Testis (tissue), 2 donors: ENCODE measurements at regions not wholly inside any gene's neighbourhood (a gene's known extent, or its start where the extent isn't known, plus 50 kb on each side); places are given as distances from the start of the nearest gene placed in this dataset.

Experiments used
- DNase-seq: peaks from one replicate; pipeline ENCODE4 v3.0.0-alpha.2; 2019
- H3K27ac ChIP-seq, 2 donors: fragments of 200-600 bp; sonication (generic); one replicate each; pipeline ENCODE4 v1.5.1; 2019
- H3K27me3 ChIP-seq: fragments of 200-600 bp; sonication (generic); one replicate; pipeline ENCODE4 v1.5.1; 2019
- H3K36me3 ChIP-seq: fragments of 200-600 bp; sonication (generic); one replicate; pipeline ENCODE4 v1.5.1; 2017; ENCODE audit warnings: low read depth; ENCODE audit errors: missing control alignments
- H3K4me1 ChIP-seq: fragments of 200-600 bp; sonication (generic); one replicate; pipeline ENCODE4 v1.5.1; 2019
- H3K4me3 ChIP-seq, 2 donors: fragments of 200-600 bp; sonication (generic); one replicate each; pipeline ENCODE4 v1.5.1; 2017 to 2019
- H3K9me3 ChIP-seq: fragments of 200-600 bp; sonication (generic); one replicate; pipeline ENCODE4 v1.5.1; 2017
- POLR2A ChIP-seq: fragments of 450-650 bp; IDR thresholded peaks from one replicate; pipeline ENCODE4 v1.6.1; 2017; ENCODE audit warnings: antibody characterized with exemption, mild to moderate bottlenecking, moderate library complexity
- WGBS, 2 donors: methylation state at CpG; one replicate each; pipeline ENCODE4 v1.1.5; 2018; 5-methylcytosine and 5-hydroxymethylcytosine counted together
- intact Hi-C: fragments of 100-400 bp; cut with DNase I; formaldehyde crosslinking; loops from one replicate; pipeline ENCODE4 v1.15.1; 2023; ENCODE audit warnings: low total_unique reads
- TF ChIP-seq, protein P1 (sequence below), 3 experiments: fragments of 450-650 bp in 2 of 3; fragments of 200-600 bp in 1 of 3; sonication (generic) in 1 of 3; IDR thresholded peaks; one replicate each; pipeline ENCODE4 v1.5.1; 2016 to 2019; ENCODE audit warnings: antibody characterized with exemption in 3 of 3, mild to moderate bottlenecking in 2 of 3, moderate library complexity in 1 of 3

DNA sequence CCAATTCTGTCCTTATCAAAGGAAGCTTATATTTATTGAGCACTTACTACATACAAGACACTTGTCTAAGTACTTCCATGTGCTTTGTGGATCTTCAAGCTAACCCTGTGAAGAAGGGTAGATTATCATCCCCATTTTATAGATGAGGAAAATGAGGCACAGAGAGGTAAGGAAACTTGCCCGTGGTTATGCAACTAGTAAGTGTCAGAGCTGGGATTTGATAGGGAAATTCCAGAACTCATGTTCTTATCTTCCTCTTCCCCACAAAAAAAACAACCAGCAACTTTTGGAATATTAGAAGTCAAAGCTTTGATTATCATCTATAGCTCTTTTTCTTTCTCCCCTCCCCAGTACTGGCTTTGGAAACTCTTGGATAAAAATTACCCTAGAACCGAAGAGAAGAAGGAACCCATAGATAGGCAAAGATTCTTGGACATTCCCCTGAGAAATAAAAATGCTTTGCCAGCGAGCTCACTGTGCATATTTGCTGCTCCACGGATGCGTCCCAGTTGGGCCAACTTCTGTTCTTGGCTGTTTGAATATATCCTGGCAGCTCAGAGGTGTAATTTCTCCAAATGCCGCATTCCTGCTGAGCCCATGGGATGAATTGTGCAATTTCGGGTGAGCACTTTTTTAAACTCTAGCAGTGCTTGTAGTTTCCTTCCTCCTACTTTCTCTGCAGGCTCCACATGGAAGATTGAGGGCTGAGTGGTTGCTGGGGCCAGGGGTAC is 591.5 kb upstream of the CFAP20DC start:
- no peaks in the 10 kb centered on the region for H3K36me3 ChIP-seq
- H3K4me1 ChIP-seq = no peaks in the 10 kb centered on the region
- no peaks in the 10 kb centered on the region for H3K9me3 ChIP-seq
- intact Hi-C loops = no loop called here
- peak; percentile 59 for DNase-seq
- 43% methylated on average over 7 of the region's 7 CpGs for WGBS, 2 donors
- H3K27me3 ChIP-seq = no peaks in the 10 kb centered on the region
- no peak overlapping the region for H3K27ac ChIP-seq
- H3K4me3 ChIP-seq = no peak overlapping the region
- TF ChIP-seq, protein P1, sequence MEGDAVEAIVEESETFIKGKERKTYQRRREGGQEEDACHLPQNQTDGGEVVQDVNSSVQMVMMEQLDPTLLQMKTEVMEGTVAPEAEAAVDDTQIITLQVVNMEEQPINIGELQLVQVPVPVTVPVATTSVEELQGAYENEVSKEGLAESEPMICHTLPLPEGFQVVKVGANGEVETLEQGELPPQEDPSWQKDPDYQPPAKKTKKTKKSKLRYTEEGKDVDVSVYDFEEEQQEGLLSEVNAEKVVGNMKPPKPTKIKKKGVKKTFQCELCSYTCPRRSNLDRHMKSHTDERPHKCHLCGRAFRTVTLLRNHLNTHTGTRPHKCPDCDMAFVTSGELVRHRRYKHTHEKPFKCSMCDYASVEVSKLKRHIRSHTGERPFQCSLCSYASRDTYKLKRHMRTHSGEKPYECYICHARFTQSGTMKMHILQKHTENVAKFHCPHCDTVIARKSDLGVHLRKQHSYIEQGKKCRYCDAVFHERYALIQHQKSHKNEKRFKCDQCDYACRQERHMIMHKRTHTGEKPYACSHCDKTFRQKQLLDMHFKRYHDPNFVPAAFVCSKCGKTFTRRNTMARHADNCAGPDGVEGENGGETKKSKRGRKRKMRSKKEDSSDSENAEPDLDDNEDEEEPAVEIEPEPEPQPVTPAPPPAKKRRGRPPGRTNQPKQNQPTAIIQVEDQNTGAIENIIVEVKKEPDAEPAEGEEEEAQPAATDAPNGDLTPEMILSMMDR (IDR thresholded peaks at IDR 0.05) = no peak
- no peak for TF ChIP-seq POLR2A

DNA sequence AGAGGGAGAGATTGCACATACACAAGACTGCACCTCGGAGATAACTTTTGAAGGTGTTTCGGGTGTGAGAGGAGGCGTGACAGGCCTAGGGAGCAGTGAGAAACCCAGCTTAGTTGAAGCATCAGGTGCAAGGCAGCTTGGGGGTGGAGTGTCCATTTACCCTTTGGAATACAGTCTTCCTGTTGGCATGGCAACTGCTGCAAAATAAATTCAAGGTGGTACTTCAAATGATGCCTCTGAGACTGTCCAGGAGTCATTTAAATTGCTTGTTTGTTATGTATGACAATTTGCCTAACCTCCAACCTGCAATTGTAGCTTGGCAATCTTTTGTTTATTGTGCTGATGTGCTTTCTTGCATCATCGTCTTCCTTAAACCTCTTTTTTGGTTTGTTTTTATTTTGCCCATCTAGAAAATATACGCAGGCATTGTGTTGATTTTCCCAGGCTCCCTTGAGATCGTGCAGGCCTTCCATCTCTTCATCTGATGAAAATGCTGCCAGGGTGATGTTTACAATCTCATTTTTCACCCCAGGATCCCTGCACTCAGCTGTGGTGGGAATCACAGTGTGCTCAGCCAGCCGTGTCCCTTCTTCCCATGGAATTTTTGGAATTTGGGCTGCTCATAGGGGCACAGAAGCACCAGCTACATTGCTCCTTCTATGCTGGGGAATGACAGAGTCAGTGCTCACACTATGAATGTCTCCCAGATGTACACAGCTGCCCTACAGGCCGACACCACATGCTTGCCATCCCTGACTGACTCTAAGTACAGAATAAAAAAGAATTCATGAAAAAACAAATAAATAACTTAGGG is 583.1 kb upstream of the CFAP20DC start:
- Histone ChIP-seq H3K9me3 (no peaks in the 10 kb centered on the region), H3K4me3 (no peak overlapping the region), H3K36me3 (no peaks in the 10 kb centered on the region), H3K4me1 (peaks cover 4% of the 10 kb centered on the region), H3K27me3 (no peaks in the 10 kb centered on the region), H3K27ac (no peak overlapping the region)
- intact Hi-C loops = no loop called here
- TF ChIP-seq POLR2A = no peak
- TF ChIP-seq, protein P1 (IDR thresholded peaks at IDR 0.05) = no peak
- DNase-seq = no peak
- WGBS, 2 donors = 67 to 70% methylated on average over 8 of the region's 8 CpGs

DNA sequence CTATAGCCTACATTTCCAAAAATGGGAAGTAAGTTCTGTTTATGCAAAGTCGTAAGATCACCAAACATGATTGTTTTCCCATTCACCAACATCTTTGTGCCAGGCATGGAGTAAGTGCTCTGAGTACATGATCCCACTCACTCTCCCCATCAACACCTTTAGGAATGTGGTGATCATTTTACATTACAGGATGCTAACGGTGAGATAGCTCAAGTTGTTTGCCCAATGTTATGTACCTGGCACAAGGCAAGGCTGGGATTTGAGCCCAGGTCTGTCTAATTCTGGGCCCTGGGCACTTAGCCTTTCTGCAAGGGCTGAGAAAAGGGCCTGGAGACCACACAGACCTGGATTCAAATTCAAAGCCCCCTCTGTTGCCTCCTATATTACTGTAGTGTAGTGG is 581.7 kb upstream of the CFAP20DC start:
- intact Hi-C loops = no loop called here
- DNase-seq = no peak
- TF ChIP-seq, protein P1 (IDR thresholded peaks at IDR 0.05) = no peak
- TF ChIP-seq POLR2A = no peak
- peaks cover 4% of the 10 kb centered on the region for H3K4me1 ChIP-seq
- no peaks in the 10 kb centered on the region for H3K27me3 ChIP-seq
- no peak overlapping the region for H3K4me3 ChIP-seq
- no peaks in the 10 kb centered on the region for H3K36me3 ChIP-seq
- H3K27ac ChIP-seq = no peak overlapping the region
- H3K9me3 ChIP-seq = no peaks in the 10 kb centered on the region
- 84 to 96% methylated on average over 2 of the region's 2 CpGs for WGBS, 2 donors

DNA sequence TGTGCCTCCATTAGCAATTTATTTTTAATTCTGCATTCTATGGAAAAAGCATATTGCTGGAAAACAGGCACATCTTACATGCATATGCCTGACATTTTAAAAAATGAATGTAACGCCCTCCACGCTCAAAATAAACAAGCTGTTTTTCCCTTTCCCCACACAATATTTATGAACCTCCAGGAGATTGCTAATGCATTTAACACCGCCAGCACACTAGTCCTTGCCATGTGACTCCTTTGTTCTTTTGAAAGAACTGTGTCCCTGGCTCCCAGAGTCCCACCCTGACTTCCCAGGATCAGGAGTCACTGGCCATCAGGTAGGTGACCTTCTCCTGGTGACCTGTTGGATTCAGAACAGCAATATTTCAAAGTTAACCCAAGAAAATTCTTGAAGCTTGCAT is 571.2 kb upstream of the CFAP20DC start:
- DNase-seq = no peak
- TF ChIP-seq POLR2A = no peak
- TF ChIP-seq, protein P1 (IDR thresholded peaks at IDR 0.05) = no peak
- Histone ChIP-seq H3K9me3 (no peaks in the 10 kb centered on the region), H3K36me3 (no peaks in the 10 kb centered on the region), H3K27me3 (no peaks in the 10 kb centered on the region), H3K27ac (no peak overlapping the region), H3K4me3 (no peak overlapping the region), H3K4me1 (no peaks in the 10 kb centered on the region)
- intact Hi-C loops = no loop called here
- WGBS, 2 donors = 81 to 91% methylated on average over 3 of the region's 3 CpGs
